ENCODE measurements at regions not wholly inside any gene's neighbourhood (a gene's known extent, or its start where the extent isn't known, plus 50 kb on each side); places are given as distances from the start of the nearest gene placed in this dataset.

DNA sequence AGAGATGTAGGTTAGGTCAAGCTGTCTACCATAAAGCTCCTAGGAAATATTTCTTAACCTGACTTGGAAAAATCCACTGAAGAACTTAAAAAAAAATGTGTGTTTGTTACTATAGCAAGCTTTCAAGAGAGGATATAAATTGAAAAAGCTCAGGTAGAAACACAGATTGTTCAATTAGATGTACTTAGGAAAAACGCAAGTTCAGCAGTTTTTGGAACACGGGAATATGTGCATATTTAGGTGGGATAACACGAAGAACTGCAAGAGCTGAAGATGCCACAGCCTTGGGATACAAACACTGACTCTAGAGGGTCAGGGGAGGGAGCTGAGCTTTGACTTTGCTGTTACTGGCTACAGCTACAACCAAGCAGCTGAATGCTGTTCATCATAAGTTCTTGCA lies 77.8 kb upstream of the FSHB start:
- Mint-ChIP-seq H3K9me3 (no peaks in the 10 kb centered on the region), H3K27ac (no peak overlapping the region), H3K4me1 (no peaks in the 10 kb centered on the region), H3K4me3 (no peak overlapping the region), H3K27me3 (ENCODE audit: insufficient read depth) (no peaks in the 10 kb centered on the region), H3K36me3 (ENCODE audit: low read depth) (no peaks in the 10 kb centered on the region)
- H3K9me3 ChIP-seq (ENCODE audit: control insufficient read depth, low read length), result no peaks in the 10 kb centered on the region
- DNase-seq, result no peak
- no peak overlapping the region for H3K27ac ChIP-seq (ENCODE audit: low read depth, low read length)
- no peaks in the 10 kb centered on the region for H3K36me3 ChIP-seq (ENCODE audit: control insufficient read depth, insufficient read depth, low read length)
- H3K4me1 ChIP-seq (ENCODE audit: control insufficient read depth, insufficient read depth, low read length), result no peaks in the 10 kb centered on the region
- WGBS, 2 experiments (ENCODE audit: insufficient coverage in 1 of 2, insufficient read length in 1 of 2), result 89 to 94% methylated on average over 3 of the region's 3 CpGs
- no peak overlapping the region for H3K9ac ChIP-seq (ENCODE audit: extremely low read depth, low read length, poor library complexity, severe bottlenecking)
- no peaks in the 10 kb centered on the region for H3K27me3 ChIP-seq (ENCODE audit: control insufficient read depth, insufficient read depth, low read length, poor library complexity, severe bottlenecking)
- no peak overlapping the region for H3K4me3 ChIP-seq (ENCODE audit: low read length)
- TF ChIP-seq, protein P1, sequence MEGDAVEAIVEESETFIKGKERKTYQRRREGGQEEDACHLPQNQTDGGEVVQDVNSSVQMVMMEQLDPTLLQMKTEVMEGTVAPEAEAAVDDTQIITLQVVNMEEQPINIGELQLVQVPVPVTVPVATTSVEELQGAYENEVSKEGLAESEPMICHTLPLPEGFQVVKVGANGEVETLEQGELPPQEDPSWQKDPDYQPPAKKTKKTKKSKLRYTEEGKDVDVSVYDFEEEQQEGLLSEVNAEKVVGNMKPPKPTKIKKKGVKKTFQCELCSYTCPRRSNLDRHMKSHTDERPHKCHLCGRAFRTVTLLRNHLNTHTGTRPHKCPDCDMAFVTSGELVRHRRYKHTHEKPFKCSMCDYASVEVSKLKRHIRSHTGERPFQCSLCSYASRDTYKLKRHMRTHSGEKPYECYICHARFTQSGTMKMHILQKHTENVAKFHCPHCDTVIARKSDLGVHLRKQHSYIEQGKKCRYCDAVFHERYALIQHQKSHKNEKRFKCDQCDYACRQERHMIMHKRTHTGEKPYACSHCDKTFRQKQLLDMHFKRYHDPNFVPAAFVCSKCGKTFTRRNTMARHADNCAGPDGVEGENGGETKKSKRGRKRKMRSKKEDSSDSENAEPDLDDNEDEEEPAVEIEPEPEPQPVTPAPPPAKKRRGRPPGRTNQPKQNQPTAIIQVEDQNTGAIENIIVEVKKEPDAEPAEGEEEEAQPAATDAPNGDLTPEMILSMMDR (conservative IDR thresholded peaks at IDR 0.05), result no peak

DNA sequence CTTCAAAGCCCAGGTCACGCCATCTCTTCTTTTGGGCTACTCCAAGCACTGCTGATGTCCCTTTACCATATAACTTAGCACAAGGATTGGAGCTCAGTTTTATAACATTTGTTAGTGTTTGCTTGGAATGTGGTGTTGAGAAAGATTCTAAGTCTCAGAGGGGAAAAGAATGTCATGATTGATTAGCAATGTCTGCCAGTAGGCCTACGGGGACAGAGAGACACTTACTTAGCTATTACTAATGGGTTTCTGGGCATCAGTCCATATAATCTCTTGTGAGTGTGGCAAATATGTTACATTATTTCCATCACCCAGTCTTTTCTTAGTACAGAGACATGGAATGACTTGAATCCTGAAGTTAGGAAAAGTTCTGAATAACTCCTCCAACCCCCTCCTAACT lies 75.4 kb upstream of the FSHB start:
- Histone ChIP-seq H3K27ac (ENCODE audit: low read depth, low read length) (no peak overlapping the region), H3K27me3 (ENCODE audit: control insufficient read depth, insufficient read depth, low read length, poor library complexity, severe bottlenecking) (no peaks in the 10 kb centered on the region), H3K9ac (ENCODE audit: extremely low read depth, low read length, poor library complexity, severe bottlenecking) (no peak overlapping the region), H3K4me1 (ENCODE audit: control insufficient read depth, insufficient read depth, low read length) (no peaks in the 10 kb centered on the region), H3K9me3 (ENCODE audit: control insufficient read depth, low read length) (no peaks in the 10 kb centered on the region), H3K36me3 (ENCODE audit: control insufficient read depth, insufficient read depth, low read length) (no peaks in the 10 kb centered on the region), H3K4me3 (ENCODE audit: low read length) (no peak overlapping the region)
- no peak overlapping the region for H3K4me3 Mint-ChIP-seq
- H3K36me3 Mint-ChIP-seq (ENCODE audit: low read depth), result no peaks in the 10 kb centered on the region
- WGBS, 2 experiments (ENCODE audit: insufficient coverage in 1 of 2, insufficient read length in 1 of 2), result 96 to 100% methylated on average over 1 to 2 of the region's 2 CpGs
- H3K27ac Mint-ChIP-seq, result no peak overlapping the region
- TF ChIP-seq, protein P1 (conservative IDR thresholded peaks at IDR 0.05), result no peak
- H3K9me3 Mint-ChIP-seq, result no peaks in the 10 kb centered on the region
- no peak for DNase-seq
- peaks cover 10% of the 10 kb centered on the region for H3K27me3 Mint-ChIP-seq (ENCODE audit: insufficient read depth)
- H3K4me1 Mint-ChIP-seq, result no peaks in the 10 kb centered on the region

DNA sequence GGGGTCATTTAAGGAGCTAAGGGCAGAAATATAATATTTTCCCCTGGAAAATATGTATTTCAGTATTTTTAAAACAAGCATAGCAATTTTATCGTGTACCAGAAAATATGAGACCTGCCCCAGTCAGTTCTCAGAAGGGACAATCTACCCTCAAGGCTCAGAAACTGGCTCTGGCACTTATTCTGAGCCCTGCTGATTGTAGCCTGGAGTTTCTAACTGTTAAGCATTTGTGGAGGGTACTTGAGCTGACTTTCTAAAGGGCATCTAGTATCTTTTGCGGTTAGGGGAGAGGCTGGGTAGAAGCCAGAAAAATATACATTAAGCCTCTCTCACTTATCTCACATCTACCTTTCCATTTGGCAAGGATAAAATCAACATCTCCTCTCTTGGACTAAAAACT lies 71.3 kb upstream of the FSHB start:
- 97 to 100% methylated on average over 1 to 2 of the region's 2 CpGs for WGBS, 2 experiments (ENCODE audit: insufficient coverage in 1 of 2, insufficient read length in 1 of 2)

More for the DNA sequence above, 71.3 kb upstream of the FSHB start:
- peaks cover 4% of the 10 kb centered on the region for H3K9me3 Mint-ChIP-seq
- no peak overlapping the region for H3K27ac ChIP-seq (ENCODE audit: low read depth, low read length)
- H3K4me1 Mint-ChIP-seq, result no peaks in the 10 kb centered on the region
- TF ChIP-seq, protein P1 (conservative IDR thresholded peaks at IDR 0.05), result no peak
- H3K9me3 ChIP-seq (ENCODE audit: control insufficient read depth, low read length), result no peaks in the 10 kb centered on the region
- no peak for DNase-seq
- no peak overlapping the region for H3K27ac Mint-ChIP-seq
- H3K27me3 Mint-ChIP-seq (ENCODE audit: insufficient read depth), result peaks cover 13% of the 10 kb centered on the region
- no peak overlapping the region for H3K4me3 ChIP-seq (ENCODE audit: low read length)
- no peaks in the 10 kb centered on the region for H3K36me3 Mint-ChIP-seq (ENCODE audit: low read depth)
- H3K4me1 ChIP-seq (ENCODE audit: control insufficient read depth, insufficient read depth, low read length), result no peaks in the 10 kb centered on the region
- no peak overlapping the region for H3K4me3 Mint-ChIP-seq
- no peaks in the 10 kb centered on the region for H3K36me3 ChIP-seq (ENCODE audit: control insufficient read depth, insufficient read depth, low read length)
- H3K27me3 ChIP-seq (ENCODE audit: control insufficient read depth, insufficient read depth, low read length, poor library complexity, severe bottlenecking), result no peaks in the 10 kb centered on the region
- H3K9ac ChIP-seq (ENCODE audit: extremely low read depth, low read length, poor library complexity, severe bottlenecking), result no peak overlapping the region

Measured in endodermal cell (in vitro differentiated cells).